GM21390 (cell line): ENCODE measurements at regions not wholly inside any gene's neighbourhood (a gene's known extent, or its start where the extent isn't known, plus 50 kb on each side); places are given as distances from the start of the nearest gene placed in this dataset.
"Not testable (repeated sequence)": the region's sequence is repeated elsewhere in the genome, so short reads cannot be mapped to it uniquely, and the experiment has no call there.

Experiments used
- ATAC-seq: cut with Tn5 transposase; IDR thresholded peaks from one replicate; pipeline ENCODE4 v1.9.1; 2021; ENCODE audit not compliant: unreplicated experiment

DNA sequence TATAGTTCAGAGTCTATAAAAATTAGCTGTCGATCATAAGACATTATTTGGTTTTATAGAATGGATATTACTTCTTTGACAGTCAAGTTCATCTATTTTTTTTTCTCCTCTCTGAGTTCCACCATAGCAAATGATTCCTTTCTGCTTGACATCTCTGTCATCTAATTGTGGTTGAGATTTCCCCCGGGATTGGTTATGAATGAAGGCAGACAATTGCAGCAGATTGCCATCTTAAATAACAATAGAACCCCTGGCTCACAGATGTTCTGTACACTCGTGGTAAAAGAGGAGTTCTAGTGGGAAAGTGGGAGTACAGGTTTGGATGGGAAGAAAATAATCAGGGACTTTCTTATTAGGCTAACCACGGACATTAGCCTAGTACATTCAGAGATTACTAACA lies 292.1 kb upstream of the NRXN1 start:
- no peak for ATAC-seq

DNA sequence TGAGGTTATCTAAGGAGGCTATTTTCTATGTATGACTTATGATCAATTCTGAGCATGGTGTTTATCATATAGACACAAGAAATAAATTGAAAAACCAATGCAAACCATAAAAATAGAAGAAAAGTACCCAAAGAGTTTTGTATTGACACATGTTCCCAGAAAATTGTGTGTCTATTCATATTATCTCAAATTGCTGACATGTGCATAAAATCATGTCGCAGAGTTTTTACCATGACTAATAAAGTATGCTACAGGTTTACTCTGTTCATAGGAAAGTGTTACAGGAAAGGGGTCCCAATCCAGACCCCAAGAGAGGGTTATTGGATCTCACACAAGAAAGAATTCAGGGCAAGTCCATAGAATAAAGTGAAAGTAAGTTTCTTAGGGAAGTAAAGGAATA lies 290.7 kb upstream of the NRXN1 start:
- no peak for ATAC-seq

DNA sequence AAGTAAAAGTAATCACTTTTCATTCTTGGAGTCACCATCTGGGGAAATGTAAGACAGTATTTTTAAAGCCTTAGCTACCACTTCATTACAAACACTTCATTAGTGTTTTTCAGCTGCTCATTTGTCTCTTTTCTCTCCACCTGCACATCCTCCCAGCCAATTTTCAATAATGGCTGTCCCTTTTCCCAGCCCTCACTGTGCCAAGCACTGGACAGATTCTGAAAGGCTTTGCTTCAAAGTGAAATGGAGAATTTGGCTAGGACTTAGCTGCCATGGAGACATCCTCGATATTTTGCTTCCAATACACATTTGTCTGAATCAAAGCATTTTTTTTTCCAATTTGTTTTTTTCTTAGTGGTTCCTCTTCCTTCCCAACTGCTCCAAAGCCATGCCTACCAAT lies 272.4 kb upstream of the NRXN1 start:
- ATAC-seq, result no peak

DNA sequence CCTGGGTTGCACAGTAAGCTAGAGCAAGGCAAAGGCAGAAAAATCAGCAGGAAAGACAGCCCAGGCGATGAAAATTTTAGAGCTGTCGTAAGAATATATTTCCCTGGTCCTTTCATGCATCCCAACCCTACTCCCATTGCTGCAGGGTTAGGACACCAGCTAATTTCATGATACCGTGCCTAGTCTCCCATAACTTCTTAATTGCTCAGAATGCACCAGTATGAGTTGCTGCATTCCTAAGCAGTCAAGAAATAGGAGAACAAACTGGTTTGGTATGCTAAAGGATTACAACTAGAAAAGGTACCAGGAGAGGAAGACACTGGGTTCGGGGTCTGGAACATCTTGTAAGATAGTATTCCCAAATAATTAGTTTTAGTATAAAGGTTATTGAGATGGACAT lies 269.4 kb upstream of the NRXN1 start:
- ATAC-seq, result no peak

DNA sequence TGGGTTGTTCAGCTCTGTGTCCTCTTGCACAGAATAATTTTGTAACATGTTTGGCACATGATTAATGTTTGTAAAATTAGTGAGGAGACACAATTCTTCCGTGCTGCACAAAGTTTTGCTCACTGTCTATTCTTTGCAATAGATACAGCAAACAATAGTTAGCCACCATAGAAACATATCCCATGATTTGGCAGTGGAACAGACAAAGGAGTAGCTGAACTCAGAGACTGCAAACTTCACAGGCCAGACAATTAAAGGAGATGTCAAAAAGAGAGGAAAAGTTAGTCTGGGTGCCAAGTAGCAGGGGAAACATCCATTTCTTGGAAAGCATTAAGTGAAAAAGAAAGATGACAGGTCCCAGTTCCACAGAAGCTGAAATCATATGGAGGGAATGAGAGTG lies 267.4 kb upstream of the NRXN1 start:
- ATAC-seq, result no peak

DNA sequence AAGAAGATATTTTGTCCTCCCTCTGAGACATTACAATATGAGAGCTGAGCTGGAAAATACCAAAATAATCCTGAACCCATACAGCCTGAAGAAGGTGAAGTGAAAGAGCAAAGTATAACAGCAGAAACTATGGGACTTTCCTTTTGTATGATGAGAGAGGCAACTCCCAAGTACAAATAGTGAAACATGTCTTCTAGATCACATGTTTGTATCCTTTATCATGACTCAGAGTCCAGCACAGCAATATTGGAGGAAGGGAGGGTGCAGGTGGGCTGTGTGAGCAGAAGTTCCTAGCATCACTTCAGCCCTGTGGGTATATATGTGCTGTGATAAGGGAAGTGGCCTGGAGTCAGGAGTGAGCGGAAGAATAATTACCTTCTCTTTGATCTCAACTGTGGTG lies 265.6 kb upstream of the NRXN1 start:
- ATAC-seq, result no peak

DNA sequence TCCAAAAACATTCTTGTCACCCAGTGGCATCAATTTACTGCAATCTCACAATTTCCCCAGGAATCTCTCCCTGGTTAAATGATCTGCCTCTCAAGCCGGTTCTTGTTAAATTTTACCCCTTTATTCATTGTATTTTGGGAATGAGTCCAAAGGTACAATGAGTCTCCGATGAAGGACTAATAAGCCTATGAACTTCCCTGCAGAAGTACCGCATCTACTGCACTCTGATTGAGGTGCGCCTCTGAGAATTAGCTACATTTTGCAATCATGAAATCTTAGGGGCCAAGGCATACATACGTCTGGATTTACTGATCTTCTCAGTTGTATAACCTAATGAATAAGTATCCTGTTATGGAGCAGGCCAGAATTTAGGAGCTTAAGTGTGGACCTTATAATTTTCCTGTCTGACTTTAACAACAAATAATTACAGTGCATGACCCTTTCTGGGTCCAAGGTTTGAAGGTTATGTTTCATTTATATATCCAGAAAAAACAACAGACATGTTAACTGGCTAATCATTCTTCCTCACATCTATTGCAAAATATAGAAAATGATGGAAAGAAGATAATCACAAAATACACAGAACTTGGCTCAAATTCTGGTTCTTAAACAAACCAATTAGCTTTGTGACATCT lies 261.8 kb upstream of the NRXN1 start:
- no peak for ATAC-seq

DNA sequence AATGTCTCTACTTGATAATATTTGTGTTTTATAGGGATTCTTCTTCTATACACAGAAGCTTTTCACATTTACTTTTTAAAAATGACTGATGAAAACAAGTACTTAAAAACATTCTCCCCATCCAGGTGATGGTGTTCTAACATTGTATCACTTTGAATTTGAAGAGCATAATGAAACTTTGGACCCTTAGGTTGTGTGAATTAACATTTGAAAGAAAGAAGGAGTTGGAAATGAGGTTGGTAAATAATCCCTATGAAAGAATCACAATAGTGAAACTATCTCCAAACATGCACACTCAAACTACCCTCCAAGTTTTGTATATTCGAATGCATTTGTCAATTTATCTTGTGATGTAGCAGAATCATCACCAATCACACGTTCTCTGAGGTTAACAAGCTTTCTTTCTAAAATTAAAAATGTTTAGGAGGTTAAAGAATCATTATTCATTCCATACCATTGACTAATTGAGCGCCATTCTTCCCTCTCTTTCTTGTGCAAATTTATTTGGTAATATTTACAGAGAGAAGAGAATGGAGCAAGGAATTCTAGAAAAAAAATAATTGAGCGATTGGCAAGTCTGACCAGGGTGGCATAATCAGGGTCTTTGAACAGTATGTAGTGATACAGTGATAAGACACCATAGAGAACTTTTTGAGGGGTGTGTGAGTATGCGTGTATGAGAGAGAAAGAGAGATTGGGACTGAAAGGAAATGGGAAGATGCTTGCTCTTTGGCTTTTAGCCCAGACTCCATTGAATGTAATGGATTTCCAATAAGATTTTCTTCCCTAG lies 260.0 kb upstream of the NRXN1 start:
- no peak for ATAC-seq

DNA sequence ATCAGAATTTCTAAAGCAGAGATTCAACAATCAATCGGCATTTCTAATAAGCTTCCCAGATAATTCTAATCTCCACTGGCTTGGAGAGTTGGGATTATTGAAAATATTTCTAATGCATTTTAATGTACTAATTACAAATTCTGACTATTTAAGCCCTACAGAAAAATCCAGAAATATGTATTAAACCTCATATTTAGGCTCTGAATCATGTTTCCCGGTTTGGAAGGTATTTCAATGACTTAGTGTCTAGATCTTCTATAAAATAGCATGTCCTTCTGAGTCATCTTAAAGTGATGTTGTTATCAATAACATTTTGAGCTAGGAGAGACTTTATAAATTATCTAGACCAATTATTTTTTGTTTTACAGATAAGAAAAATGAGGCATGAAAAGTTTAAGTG lies 258.8 kb upstream of the NRXN1 start:
- no peak for ATAC-seq

DNA sequence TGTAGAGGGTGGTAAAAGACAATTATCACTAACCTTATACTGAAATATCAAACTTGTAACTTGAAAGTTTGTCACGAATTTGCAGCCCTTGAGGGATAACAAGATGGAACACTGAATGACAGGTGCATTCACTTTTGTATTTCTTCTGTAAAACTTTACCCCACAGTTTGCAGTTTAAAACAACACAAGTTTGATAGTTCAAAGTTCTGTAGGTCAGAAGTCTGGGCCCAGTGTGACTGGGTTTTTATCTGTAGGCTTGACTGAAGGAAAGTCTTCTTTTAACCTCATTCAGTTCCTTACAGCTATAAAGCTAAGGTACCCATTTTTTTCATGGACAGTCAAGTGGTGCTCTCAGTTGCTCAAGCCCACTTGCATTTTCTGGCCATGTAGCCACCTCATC lies 257.1 kb upstream of the NRXN1 start:
- no peak for ATAC-seq

DNA sequence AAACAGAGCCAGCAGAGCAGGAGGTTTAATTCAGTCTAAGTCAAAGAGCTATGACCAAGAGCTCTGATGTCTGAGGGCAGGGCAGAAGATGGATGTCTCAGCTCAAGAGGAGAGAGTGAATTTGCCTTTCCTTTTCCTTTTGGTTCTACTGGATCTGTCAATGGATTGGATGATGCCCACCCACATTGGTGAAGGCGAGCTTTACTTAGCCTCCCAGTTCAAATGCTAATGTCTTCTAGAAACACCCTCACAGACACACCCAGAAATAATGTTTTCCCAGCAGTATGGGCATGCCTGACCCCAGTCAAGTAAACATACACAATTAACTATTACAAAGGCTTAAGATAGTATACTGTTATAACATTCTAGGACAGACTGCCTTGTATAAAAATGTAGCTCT lies 236.3 kb upstream of the NRXN1 start:
- no peak for ATAC-seq

DNA sequence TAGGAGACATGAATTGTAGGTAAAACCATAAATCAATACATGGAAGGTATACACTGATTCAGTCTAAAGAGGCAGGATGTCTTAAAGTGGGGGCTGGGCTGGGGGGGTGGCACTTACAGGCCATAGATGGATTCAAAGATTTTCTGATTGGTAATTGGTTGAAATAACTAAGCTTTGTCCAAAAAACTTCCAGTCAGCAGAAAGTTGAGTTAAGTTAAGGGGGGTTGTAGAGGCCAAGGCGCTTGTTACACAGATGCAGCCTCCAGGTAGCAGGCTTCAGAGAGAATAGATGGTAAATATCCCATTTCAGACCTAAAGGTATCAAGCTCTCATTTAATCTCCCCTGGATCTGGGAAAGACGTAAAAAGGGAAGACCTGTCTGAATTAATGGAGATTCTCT lies 233.6 kb upstream of the NRXN1 start:
- no peak for ATAC-seq

DNA sequence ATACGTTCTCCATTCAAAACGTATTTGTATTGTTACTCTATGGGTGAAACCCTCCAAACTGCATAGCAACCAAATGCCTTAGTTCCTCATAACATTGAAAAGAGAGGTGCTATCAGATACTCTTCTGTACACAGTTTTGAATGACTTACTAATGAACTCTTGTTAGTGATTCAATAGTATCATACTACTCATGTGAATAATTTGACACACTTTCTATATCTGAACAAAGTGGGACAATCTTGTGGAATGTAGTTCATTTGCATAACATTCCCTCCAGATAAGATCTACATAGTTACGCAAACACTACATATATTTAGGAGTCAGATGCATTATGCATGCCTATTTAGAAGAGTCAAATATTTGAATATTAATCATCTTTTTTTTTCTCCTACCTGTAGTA lies 232.0 kb upstream of the NRXN1 start:
- no peak for ATAC-seq

DNA sequence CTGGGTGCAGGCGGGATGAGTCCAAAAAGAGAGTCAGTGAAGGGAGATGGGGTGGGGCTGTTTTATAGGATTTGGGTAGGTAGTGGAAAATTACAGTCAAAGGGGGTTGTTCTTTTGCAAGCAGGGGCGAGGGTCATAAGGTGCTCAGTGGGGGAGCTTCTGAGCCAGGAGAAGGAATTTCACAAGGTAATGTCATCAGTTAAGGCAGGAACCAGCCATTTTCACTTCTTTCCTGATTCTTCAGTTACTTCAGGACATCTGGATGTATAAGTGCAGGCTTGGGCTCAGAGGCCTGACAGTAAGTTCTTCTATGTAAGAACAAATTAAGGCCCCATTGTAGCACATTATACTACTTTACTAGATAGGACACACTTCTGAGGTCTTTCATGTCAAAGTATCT lies 231.2 kb upstream of the NRXN1 start:
- not testable (repeated sequence) for ATAC-seq

DNA sequence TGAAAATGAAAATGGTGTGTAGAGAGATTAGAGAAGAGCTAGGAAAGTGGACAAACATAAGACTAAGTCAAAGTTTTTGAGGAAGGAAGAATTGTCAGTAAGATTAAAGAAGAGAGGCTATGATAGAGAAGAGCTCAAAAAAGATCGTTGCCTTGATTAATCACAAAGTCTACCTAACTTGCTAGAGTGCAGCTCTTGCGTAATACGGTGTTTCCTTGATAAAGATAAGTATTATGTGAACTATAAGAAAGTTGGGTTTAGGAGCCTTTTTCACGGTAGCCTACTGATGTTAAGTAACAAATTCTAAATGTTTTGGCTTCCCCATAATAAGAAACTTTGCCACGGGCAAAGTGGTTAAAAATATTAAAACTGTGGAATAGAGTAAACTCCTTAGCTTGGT lies 226.4 kb upstream of the NRXN1 start:
- no peak for ATAC-seq

DNA sequence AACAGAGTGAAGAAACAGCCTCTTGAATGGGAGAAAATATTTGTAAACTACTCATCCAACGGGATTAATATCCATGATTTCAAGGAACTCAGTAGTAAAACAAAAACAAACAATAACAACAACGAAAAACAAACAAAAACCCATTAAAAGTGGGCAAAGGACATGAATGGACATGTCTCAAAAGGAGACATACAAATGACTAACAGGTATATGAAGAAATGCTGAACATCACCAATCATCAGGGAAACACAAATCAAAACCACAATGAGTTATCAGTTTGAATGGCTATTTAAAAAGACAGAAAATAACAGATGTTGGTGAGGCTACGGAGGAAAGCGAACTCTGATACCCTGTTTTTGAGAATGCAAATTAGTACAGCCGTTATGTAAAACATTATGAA lies 224.8 kb upstream of the NRXN1 start:
- no peak for ATAC-seq

DNA sequence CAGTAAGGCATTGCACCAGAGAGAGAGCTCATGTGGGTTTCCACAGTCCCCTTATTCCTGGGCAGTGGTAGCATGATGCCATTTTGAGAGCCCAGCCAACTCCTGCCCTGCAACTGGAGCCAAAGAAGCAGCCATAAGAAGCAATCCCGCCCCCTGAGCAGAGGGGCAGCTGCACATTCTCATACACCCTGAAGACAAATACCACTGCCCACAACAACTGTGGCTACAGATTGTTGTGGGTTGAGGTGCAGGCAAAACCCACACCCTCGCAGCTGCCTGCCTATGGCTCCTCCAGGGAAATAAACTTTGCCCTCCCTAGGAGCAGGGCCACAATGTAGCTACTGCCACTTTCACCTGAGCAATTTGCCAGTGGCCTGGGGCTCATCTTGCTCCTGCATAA lies 219.4 kb upstream of the NRXN1 start:
- ATAC-seq, result no peak

DNA sequence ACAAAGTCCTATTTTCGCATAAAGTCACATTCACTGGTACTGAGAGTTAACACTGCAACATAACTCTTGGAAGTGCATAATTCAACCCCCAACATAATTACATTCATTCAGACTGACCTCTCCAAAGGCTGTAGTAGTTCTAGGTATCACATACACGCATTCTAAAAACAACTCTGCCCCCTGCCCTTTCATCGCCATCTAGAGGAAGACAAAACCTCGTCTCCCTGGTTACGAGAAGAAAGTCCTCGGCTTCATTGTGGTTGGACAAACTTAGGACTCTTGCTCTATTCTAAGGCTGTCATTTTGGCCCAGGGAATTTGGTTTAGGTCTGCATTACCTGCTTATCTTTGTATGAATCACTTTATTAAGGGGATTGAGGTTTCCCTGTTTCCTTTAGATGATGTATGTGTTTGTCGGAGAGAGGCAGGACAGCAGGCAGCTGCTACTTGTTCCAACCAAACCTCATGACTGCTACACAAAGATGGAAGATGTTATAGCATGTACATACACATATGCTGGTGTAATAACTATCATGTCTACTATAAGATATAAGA lies 215.4 kb upstream of the NRXN1 start:
- no peak for ATAC-seq

DNA sequence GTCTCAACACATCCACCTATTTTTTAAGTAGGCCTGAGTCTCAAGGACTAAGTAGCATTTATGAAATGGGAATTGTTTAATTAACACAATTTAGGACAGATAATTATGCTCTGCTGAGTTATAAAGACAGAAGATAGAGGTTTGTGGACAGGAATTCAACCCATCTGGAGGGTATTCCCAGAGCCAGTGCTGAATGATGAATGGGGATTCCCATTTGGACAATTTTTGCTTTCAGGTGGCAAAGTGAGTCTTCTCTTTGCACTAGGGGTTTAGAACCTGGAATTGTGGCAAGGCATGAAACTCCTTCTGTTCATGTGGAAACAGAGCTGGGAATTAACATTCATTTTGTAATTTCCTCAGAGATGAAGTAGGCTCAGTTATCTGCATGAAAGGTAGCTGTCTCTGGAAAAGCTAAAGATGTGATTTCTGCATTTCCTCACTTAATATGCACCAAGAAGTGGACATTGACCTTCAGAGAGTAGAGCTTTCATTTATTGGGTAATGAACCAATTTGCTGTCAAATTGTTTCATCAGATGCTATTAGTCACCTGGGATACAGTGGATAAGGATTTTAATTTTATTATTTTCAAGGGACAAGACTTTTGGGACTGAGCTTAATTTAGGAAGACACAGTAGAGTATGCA lies 212.1 kb upstream of the NRXN1 start:
- ATAC-seq, result no peak

DNA sequence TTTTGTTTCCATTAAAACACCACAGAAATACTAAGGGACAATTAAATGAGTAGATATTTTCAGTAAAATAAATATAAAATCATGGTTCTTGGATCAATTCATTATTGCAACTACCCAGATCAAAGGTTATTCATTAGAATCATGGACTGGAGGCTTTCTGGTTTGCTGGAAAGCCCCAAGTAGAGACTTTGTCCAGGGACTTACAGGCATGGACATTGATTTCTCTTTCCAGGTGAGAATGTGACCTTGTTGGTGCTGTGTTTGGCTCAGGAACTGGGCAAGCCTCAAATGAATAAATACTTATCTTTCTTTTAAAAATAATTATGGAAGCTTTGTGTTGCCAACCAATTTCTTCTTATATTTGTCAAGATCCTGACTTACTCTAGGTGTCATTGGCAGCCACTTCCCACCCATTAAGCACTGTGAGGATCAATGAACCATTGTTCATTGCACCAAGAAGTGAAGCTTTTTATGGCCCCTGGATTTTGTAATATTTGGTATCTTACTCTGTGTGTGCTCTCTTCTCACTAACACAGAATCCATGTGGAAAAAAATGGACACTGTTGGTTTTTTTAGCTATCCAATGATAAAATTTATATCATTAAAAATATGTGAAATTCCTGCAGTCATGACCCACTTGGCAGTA lies 205.8 kb upstream of the NRXN1 start:
- no peak for ATAC-seq

DNA sequence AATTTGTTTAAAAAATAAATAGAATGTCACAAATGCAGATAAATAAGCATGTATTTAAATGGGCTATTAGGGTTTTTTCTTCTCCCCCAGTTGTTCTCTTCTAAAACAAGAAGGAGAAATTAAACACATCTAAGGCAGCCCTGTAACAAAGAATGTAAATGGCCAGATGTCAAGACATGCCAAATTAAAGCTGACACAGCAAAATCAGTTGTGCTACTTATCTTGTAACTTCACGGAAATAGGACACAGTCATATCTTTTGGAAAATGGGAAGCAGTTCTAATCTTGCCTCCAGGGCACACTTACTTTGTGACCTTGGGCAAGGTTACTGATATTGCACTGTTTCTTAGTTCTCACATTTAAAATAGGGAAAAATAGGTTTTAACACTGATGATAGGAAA lies 200.1 kb upstream of the NRXN1 start:
- no peak for ATAC-seq

DNA sequence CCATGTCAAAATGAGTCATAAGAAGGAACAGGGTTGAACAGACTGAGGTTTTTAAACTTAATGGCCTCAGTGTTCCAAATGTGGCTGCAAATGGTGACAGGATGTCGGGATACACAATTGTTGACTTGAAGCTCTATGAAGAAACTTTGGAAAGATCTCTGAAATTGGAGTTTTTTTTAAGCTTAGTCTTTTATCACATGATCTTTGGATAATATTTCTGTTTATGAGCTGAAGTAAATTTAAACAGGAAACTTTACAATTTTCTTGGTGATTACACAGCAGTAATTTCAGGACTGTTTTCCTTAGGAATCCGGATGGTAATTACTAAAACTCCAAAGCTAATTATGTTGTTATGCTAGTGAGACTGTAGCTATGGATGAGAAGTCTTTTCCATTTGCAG lies 199.1 kb upstream of the NRXN1 start:
- ATAC-seq, result no peak
